ENCODE measurements at regions not wholly inside any gene's neighbourhood (a gene's known extent, or its start where the extent isn't known, plus 50 kb on each side); places are given as distances from the start of the nearest gene placed in this dataset.

DNA sequence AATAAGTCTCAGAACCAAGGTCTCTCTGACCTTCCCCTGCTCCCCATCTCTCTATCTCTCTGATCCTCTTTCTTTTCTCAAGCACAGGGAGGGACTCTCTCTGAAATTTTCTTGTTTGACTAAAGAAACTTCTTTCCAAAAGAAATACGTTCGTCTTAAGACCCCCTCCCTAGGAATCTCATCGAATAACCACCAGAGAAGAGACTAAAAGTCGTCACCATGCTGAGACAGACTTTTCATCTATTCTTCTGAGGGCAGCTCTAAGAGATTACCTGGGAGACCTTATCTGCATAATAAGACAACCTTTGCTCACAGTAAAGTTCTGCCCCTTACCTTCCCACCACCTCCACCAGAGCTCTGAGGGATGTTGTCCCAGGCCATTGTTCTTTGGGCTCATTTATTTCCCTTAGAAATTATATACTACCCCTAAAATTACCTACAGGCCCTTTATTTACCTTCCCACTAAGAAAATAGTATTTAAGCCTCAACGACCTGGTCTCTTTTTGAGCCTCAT, 133.7 kb upstream of the EEF2KMT start (continued):
- TF ChIP-seq ZFP30 (CRISPR knock-in tag; IDR thresholded peaks at IDR 0.05) (no peak), TOX (CRISPR knock-in tag; IDR thresholded peaks at IDR 0.05; ENCODE audit: borderline replicate concordance) (no peak), RARB (CRISPR knock-in tag; IDR thresholded peaks at IDR 0.05) (no peak), SNAI2 (CRISPR knock-in tag; IDR thresholded peaks at IDR 0.05) (no peak), ZNF70 (CRISPR knock-in tag; IDR thresholded peaks at IDR 0.05) (no peak), OSR1 (CRISPR knock-in tag; IDR thresholded peaks at IDR 0.05) (no peak)
- TF ChIP-seq, protein P1, sequence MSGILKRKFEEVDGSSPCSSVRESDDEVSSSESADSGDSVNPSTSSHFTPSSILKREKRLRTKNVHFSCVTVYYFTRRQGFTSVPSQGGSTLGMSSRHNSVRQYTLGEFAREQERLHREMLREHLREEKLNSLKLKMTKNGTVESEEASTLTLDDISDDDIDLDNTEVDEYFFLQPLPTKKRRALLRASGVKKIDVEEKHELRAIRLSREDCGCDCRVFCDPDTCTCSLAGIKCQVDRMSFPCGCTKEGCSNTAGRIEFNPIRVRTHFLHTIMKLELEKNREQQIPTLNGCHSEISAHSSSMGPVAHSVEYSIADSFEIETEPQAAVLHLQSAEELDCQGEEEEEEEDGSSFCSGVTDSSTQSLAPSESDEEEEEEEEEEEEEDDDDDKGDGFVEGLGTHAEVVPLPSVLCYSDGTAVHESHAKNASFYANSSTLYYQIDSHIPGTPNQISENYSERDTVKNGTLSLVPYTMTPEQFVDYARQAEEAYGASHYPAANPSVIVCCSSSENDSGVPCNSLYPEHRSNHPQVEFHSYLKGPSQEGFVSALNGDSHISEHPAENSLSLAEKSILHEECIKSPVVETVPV (CRISPR knock-in tag; IDR thresholded peaks at IDR 0.05): no peak
- TF ChIP-seq, protein P2, sequence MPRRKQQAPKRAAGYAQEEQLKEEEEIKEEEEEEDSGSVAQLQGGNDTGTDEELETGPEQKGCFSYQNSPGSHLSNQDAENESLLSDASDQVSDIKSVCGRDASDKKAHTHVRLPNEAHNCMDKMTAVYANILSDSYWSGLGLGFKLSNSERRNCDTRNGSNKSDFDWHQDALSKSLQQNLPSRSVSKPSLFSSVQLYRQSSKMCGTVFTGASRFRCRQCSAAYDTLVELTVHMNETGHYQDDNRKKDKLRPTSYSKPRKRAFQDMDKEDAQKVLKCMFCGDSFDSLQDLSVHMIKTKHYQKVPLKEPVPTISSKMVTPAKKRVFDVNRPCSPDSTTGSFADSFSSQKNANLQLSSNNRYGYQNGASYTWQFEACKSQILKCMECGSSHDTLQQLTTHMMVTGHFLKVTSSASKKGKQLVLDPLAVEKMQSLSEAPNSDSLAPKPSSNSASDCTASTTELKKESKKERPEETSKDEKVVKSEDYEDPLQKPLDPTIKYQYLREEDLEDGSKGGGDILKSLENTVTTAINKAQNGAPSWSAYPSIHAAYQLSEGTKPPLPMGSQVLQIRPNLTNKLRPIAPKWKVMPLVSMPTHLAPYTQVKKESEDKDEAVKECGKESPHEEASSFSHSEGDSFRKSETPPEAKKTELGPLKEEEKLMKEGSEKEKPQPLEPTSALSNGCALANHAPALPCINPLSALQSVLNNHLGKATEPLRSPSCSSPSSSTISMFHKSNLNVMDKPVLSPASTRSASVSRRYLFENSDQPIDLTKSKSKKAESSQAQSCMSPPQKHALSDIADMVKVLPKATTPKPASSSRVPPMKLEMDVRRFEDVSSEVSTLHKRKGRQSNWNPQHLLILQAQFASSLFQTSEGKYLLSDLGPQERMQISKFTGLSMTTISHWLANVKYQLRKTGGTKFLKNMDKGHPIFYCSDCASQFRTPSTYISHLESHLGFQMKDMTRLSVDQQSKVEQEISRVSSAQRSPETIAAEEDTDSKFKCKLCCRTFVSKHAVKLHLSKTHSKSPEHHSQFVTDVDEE (CRISPR knock-in tag; IDR thresholded peaks at IDR 0.05): no peak
- TF ChIP-seq, protein P3, sequence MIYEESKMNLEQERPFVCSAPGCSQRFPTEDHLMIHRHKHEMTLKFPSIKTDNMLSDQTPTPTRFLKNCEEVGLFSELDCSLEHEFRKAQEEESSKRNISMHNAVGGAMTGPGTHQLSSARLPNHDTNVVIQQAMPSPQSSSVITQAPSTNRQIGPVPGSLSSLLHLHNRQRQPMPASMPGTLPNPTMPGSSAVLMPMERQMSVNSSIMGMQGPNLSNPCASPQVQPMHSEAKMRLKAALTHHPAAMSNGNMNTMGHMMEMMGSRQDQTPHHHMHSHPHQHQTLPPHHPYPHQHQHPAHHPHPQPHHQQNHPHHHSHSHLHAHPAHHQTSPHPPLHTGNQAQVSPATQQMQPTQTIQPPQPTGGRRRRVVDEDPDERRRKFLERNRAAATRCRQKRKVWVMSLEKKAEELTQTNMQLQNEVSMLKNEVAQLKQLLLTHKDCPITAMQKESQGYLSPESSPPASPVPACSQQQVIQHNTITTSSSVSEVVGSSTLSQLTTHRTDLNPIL (CRISPR knock-in tag; IDR thresholded peaks at IDR 0.05; ENCODE audit: low read depth): no peak

DNA sequence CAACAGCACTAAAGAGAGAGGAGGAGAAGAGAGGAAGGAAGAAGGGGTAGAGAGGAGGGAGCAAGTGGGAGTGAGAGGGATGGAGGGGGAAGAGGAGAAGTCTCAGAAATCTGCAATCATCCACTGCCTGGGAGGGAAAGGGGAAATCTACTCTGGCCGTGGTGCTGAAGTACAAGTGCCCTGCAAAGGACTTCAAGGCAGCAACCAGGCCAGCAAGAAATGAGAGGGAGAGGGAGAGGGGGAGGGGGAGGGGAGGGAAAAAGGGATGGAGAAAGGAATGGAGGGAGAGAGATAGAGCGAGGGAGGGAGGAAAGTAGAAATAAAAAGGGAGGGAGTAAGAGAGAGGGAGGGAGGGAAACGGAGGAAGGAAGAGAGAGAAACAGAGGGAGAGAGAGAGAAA, 130.8 kb upstream of the EEF2KMT start:
- ATAC-seq: no peak
- TF ChIP-seq ZFP3 (CRISPR knock-in tag; IDR thresholded peaks at IDR 0.05) (no peak), ZNF8 (CRISPR knock-in tag; IDR thresholded peaks at IDR 0.05) (no peak), ESRRG (CRISPR knock-in tag; IDR thresholded peaks at IDR 0.05) (no peak), OSR1 (CRISPR knock-in tag; IDR thresholded peaks at IDR 0.05) (no peak), ZNF565 (CRISPR knock-in tag; conservative IDR thresholded peaks at IDR 0.05; ENCODE audit: low read depth) (no peak), PPARA (CRISPR knock-in tag; IDR thresholded peaks at IDR 0.05; ENCODE audit: borderline replicate concordance) (no peak), ZFP30 (CRISPR knock-in tag; IDR thresholded peaks at IDR 0.05) (no peak), ARNTL (CRISPR knock-in tag; IDR thresholded peaks at IDR 0.05; ENCODE audit: borderline replicate concordance, low read depth) (no peak), ZC3H10 (CRISPR knock-in tag; IDR thresholded peaks at IDR 0.05) (no peak), BACH2 (CRISPR knock-in tag; IDR thresholded peaks at IDR 0.05; ENCODE audit: borderline replicate concordance) (no peak), ZNF70 (CRISPR knock-in tag; IDR thresholded peaks at IDR 0.05) (no peak)
- TF ChIP-seq, protein P1 (CRISPR knock-in tag; IDR thresholded peaks at IDR 0.05): no peak
- TF ChIP-seq, protein P2 (CRISPR knock-in tag; IDR thresholded peaks at IDR 0.05): no peak
- TF ChIP-seq, protein P4, sequence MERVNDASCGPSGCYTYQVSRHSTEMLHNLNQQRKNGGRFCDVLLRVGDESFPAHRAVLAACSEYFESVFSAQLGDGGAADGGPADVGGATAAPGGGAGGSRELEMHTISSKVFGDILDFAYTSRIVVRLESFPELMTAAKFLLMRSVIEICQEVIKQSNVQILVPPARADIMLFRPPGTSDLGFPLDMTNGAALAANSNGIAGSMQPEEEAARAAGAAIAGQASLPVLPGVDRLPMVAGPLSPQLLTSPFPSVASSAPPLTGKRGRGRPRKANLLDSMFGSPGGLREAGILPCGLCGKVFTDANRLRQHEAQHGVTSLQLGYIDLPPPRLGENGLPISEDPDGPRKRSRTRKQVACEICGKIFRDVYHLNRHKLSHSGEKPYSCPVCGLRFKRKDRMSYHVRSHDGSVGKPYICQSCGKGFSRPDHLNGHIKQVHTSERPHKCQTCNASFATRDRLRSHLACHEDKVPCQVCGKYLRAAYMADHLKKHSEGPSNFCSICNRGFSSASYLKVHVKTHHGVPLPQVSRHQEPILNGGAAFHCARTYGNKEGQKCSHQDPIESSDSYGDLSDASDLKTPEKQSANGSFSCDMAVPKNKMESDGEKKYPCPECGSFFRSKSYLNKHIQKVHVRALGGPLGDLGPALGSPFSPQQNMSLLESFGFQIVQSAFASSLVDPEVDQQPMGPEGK (CRISPR knock-in tag; IDR thresholded peaks at IDR 0.05; ENCODE audit: borderline replicate concordance): no peak

Data from SK-N-SH treated with all-trans-retinoic acid at 6 μM for 48 hours (cell line).